ENCODE measurements at regions not wholly inside any gene's neighbourhood (a gene's known extent, or its start where the extent isn't known, plus 50 kb on each side); places are given as distances from the start of the nearest gene placed in this dataset.

DNA sequence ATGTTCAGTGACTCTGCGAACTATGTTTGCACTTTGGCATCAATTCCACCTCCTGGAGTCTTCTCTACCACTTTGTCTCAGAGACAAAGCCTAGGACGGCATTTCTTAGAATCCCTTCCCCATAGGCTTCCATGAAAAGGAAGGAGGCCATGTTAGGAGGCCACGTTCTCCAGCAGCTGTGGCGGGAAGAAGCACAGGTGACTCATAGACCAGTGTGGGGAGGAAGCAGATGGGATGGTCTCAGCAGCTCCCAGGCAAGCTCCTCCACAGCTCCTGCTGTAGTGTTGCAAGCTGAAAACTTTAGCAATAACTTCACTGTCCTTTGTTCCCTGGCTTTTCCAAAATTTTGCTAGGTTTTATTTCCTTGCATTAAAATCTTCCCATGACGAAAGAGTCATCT is 781.3 kb upstream of the ID2 start:
- H3K4me3 ChIP-seq (ENCODE audit: extremely low read depth, insufficient read depth, low read length, poor library complexity, severe bottlenecking) = no peak overlapping the region
- H3K27ac ChIP-seq (ENCODE audit: low read depth, low read length, severe bottlenecking) = no peak overlapping the region
- no peaks in the 10 kb centered on the region for H3K36me3 ChIP-seq (ENCODE audit: control insufficient read depth, insufficient read depth, low read length)
- 85 to 90% methylated on average over 2 of the region's 5 CpGs for WGBS, 2 experiments (ENCODE audit: insufficient coverage in 2 of 2)
- no peaks in the 10 kb centered on the region for H3K4me1 ChIP-seq (ENCODE audit: control insufficient read depth, insufficient read depth, low read length, poor library complexity, severe bottlenecking)
- no peaks in the 10 kb centered on the region for H3K9me3 ChIP-seq (ENCODE audit: control insufficient read depth, low read length)

DNA sequence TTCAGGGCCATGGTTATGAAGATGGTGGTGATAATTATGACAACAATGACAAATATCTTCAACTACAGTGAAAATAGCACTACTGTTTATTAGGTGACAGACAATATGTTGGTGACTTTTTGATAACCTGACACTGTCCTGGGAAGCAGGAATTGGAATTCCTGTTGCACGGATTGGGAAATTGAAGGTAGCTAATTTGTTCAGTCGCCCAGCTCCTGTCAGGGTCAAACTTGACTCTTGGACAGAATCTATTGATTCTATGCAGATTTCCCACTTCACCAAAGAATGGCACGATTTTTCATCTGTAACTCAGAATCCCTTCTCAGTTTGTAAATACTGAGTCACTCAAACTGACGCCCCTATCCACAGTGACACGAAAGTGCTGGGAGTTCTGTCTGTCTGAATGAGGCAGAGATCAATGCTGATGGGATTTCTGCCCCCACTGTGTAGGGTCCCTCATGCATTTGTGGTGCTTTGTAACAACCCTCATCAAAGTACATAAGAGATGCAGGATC is 779.5 kb upstream of the ID2 start:
- Histone ChIP-seq H3K9me3 (ENCODE audit: control insufficient read depth, low read length) (no peaks in the 10 kb centered on the region), H3K27ac (ENCODE audit: low read depth, low read length, severe bottlenecking) (no peak overlapping the region), H3K36me3 (ENCODE audit: control insufficient read depth, insufficient read depth, low read length) (no peaks in the 10 kb centered on the region), H3K4me3 (ENCODE audit: extremely low read depth, insufficient read depth, low read length, poor library complexity, severe bottlenecking) (no peak overlapping the region), H3K4me1 (ENCODE audit: control insufficient read depth, insufficient read depth, low read length, poor library complexity, severe bottlenecking) (no peaks in the 10 kb centered on the region)
- WGBS, 2 experiments (ENCODE audit: insufficient coverage in 2 of 2) = 79 to 82% methylated on average over 5 of the region's 5 CpGs

DNA sequence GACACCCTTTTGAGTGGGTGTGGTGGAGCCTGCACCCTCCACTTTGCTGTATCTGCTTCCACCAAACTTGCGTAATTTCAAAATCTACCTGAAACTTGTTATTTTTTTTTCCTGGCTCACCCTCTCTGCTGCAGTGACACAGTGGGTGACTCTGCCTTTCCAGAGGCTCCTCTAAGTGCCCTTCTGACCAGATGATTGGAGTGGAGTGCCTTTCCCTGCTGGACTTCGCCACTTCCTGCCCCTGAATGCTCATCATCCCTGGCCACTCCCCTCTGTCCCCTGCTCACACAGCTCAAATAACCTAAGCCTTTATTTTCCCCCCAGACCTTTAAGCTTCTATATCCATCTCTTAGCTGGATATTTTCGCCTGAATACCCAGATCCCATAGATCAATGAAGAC is 777.5 kb upstream of the ID2 start:
- no peaks in the 10 kb centered on the region for H3K36me3 ChIP-seq (ENCODE audit: control insufficient read depth, insufficient read depth, low read length)
- no peak overlapping the region for H3K4me3 ChIP-seq (ENCODE audit: extremely low read depth, insufficient read depth, low read length, poor library complexity, severe bottlenecking)
- no peak overlapping the region for H3K27ac ChIP-seq (ENCODE audit: low read depth, low read length, severe bottlenecking)
- no peaks in the 10 kb centered on the region for H3K9me3 ChIP-seq (ENCODE audit: control insufficient read depth, low read length)
- WGBS, 2 experiments (ENCODE audit: insufficient coverage in 2 of 2) = 93 to 95% methylated on average over 2 to 3 of the region's 3 CpGs
- H3K4me1 ChIP-seq (ENCODE audit: control insufficient read depth, insufficient read depth, low read length, poor library complexity, severe bottlenecking) = no peaks in the 10 kb centered on the region

DNA sequence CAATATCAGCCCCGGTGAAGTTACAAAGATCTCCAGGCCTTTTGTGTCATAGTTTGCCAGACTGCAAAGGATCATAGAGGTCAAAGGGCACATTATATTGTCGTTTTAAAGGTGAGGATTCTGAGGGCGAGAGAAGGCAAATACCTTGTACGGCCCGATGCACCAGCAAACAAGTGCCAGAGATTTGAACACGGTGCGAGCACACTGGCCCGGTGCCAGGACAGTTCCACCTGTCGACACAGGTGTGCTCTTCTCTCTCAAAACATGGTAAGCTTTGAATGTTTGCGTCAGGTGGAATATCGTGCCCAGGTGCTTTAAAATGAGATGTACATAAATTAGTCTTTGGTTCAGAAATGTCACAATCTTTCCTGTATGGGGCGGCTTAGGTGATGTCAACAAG is 776.1 kb upstream of the ID2 start:
- 95% methylated on average over 12 of the region's 12 CpGs for WGBS, 2 experiments (ENCODE audit: insufficient coverage in 2 of 2)
- Histone ChIP-seq H3K9me3 (ENCODE audit: control insufficient read depth, low read length) (no peaks in the 10 kb centered on the region), H3K4me3 (ENCODE audit: extremely low read depth, insufficient read depth, low read length, poor library complexity, severe bottlenecking) (no peak overlapping the region), H3K27ac (ENCODE audit: low read depth, low read length, severe bottlenecking) (no peak overlapping the region), H3K36me3 (ENCODE audit: control insufficient read depth, insufficient read depth, low read length) (no peaks in the 10 kb centered on the region), H3K4me1 (ENCODE audit: control insufficient read depth, insufficient read depth, low read length, poor library complexity, severe bottlenecking) (no peaks in the 10 kb centered on the region)

DNA sequence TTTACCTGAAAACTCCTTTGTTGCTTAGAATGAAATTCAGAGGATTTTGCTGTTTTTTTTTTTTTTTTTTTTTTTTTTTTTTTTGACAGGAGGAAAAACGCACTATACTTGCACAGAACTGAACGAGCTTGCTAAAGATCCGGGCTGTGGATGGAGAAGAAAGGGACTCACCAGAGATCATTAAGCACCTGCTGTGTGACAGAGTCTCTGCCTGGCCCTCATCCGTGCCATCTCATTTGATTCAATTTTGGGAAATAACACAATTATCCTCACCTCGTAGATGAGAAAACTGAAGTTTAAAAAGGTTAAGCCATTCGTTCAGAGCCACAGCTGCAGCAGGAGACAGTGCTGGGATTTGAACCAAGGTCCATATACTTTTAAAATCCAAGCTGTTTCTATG is 775.4 kb upstream of the ID2 start:
- 69 to 77% methylated on average over 3 to 5 of the region's 6 CpGs for WGBS, 2 experiments (ENCODE audit: insufficient coverage in 2 of 2)

DNA sequence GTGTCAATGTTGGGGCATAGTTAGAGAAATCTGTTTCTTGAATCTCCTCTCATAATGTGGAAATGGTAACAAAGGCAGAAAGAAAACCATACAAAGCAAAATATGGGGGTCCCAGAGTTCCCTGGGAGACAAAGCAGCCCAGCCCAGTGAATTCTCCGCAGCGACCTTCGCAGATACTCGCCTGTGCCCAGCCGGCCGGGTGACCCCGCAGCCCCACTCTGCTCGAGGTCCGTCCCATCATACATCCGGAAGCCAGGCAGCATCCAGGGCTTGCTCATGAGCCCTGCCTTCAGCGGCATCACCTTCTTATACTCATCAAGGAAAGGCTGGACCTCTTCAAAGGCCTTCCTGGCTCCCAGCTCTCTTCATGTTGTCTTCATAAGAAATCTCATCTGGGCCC is 774.8 kb upstream of the ID2 start:
- Histone ChIP-seq H3K36me3 (ENCODE audit: control insufficient read depth, insufficient read depth, low read length) (no peaks in the 10 kb centered on the region), H3K4me3 (ENCODE audit: extremely low read depth, insufficient read depth, low read length, poor library complexity, severe bottlenecking) (no peak overlapping the region), H3K4me1 (ENCODE audit: control insufficient read depth, insufficient read depth, low read length, poor library complexity, severe bottlenecking) (no peaks in the 10 kb centered on the region), H3K27ac (ENCODE audit: low read depth, low read length, severe bottlenecking) (no peak overlapping the region), H3K9me3 (ENCODE audit: control insufficient read depth, low read length) (no peaks in the 10 kb centered on the region)
- 93 to 94% methylated on average over 11 of the region's 11 CpGs for WGBS, 2 experiments (ENCODE audit: insufficient coverage in 2 of 2)

More for the DNA sequence above, 775.4 kb upstream of the ID2 start:
- no peak overlapping the region for H3K4me3 ChIP-seq (ENCODE audit: extremely low read depth, insufficient read depth, low read length, poor library complexity, severe bottlenecking)
- H3K36me3 ChIP-seq (ENCODE audit: control insufficient read depth, insufficient read depth, low read length) = no peaks in the 10 kb centered on the region
- no peak overlapping the region for H3K27ac ChIP-seq (ENCODE audit: low read depth, low read length, severe bottlenecking)
- H3K4me1 ChIP-seq (ENCODE audit: control insufficient read depth, insufficient read depth, low read length, poor library complexity, severe bottlenecking) = no peaks in the 10 kb centered on the region
- H3K9me3 ChIP-seq (ENCODE audit: control insufficient read depth, low read length) = no peaks in the 10 kb centered on the region

DNA sequence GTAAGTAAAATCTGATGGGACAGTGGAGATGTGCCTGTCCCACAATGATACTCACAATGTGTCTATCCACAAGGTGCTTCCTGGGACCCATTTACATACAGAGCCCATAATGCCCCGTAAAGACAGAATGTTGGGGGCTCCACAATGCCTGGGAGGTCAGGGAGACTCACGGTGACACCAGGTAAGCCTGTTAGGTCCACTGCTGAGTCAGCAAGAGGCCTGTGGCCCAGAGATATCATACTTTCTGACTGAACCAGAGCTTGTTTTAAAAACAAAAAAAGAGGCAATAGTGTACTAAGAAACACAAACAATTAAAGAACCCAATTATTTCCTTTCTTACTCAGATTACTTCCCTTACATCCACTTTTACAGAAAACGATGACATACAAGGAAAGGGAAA is 771.1 kb upstream of the ID2 start:
- H3K27ac ChIP-seq (ENCODE audit: low read depth, low read length, severe bottlenecking) = no peak overlapping the region
- H3K4me3 ChIP-seq (ENCODE audit: extremely low read depth, insufficient read depth, low read length, poor library complexity, severe bottlenecking) = no peak overlapping the region
- WGBS, 2 experiments (ENCODE audit: insufficient coverage in 2 of 2) = 88% methylated on average over 2 to 3 of the region's 3 CpGs
- H3K9me3 ChIP-seq (ENCODE audit: control insufficient read depth, low read length) = no peaks in the 10 kb centered on the region
- H3K4me1 ChIP-seq (ENCODE audit: control insufficient read depth, insufficient read depth, low read length, poor library complexity, severe bottlenecking) = no peaks in the 10 kb centered on the region
- no peaks in the 10 kb centered on the region for H3K36me3 ChIP-seq (ENCODE audit: control insufficient read depth, insufficient read depth, low read length)

DNA sequence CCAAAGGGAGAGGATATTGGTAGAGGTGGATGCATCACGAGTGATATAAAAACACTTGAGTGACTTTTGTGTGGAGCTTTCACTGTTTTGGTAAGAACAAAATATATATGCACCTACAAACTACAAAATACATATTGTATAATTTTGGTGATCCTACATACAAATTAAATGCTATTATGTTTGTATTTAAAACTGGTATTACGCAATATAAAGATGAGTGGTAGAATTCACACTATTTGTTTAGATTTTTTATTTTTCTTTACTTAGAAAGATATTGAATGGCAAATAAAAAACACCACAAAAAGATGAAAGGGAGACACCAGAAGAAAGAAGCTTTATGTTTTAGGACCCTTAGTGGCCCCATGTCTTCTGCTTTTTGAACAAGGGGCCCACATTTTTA is 770.7 kb upstream of the ID2 start:
- no peak overlapping the region for H3K27ac ChIP-seq (ENCODE audit: low read depth, low read length, severe bottlenecking)
- no CpG with 5 or more reads among the region's 2 CpGs for WGBS, 2 experiments (ENCODE audit: insufficient coverage in 2 of 2)
- H3K4me1 ChIP-seq (ENCODE audit: control insufficient read depth, insufficient read depth, low read length, poor library complexity, severe bottlenecking) = no peaks in the 10 kb centered on the region
- no peaks in the 10 kb centered on the region for H3K36me3 ChIP-seq (ENCODE audit: control insufficient read depth, insufficient read depth, low read length)
- H3K4me3 ChIP-seq (ENCODE audit: extremely low read depth, insufficient read depth, low read length, poor library complexity, severe bottlenecking) = no peak overlapping the region
- no peaks in the 10 kb centered on the region for H3K9me3 ChIP-seq (ENCODE audit: control insufficient read depth, low read length)

DNA sequence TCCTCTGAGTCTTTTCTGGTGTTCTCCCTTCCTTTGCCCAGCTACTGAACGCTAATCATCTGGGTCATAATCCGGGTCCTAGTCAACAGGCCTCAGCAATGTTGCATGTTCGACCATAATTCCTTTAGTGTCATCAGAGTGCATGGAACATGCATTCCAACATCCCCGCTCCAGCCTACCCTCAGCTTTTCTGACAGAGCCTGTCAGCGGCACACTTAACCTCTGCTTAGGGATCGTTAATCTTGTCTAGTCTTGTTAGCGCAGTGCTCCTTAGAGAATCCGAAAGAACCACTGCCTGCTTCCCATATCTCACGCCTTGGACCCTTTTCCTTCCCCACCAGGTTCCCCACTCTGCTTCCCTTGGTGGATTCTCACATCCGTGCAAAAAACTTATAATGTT is 767.9 kb upstream of the ID2 start:
- no peak overlapping the region for H3K4me3 ChIP-seq (ENCODE audit: extremely low read depth, insufficient read depth, low read length, poor library complexity, severe bottlenecking)
- no peaks in the 10 kb centered on the region for H3K9me3 ChIP-seq (ENCODE audit: control insufficient read depth, low read length)
- no peak overlapping the region for H3K27ac ChIP-seq (ENCODE audit: low read depth, low read length, severe bottlenecking)
- H3K36me3 ChIP-seq (ENCODE audit: control insufficient read depth, insufficient read depth, low read length) = no peaks in the 10 kb centered on the region
- WGBS, 2 experiments (ENCODE audit: insufficient coverage in 2 of 2) = 85 to 86% methylated on average over 8 to 10 of the region's 10 CpGs
- H3K4me1 ChIP-seq (ENCODE audit: control insufficient read depth, insufficient read depth, low read length, poor library complexity, severe bottlenecking) = no peaks in the 10 kb centered on the region

DNA sequence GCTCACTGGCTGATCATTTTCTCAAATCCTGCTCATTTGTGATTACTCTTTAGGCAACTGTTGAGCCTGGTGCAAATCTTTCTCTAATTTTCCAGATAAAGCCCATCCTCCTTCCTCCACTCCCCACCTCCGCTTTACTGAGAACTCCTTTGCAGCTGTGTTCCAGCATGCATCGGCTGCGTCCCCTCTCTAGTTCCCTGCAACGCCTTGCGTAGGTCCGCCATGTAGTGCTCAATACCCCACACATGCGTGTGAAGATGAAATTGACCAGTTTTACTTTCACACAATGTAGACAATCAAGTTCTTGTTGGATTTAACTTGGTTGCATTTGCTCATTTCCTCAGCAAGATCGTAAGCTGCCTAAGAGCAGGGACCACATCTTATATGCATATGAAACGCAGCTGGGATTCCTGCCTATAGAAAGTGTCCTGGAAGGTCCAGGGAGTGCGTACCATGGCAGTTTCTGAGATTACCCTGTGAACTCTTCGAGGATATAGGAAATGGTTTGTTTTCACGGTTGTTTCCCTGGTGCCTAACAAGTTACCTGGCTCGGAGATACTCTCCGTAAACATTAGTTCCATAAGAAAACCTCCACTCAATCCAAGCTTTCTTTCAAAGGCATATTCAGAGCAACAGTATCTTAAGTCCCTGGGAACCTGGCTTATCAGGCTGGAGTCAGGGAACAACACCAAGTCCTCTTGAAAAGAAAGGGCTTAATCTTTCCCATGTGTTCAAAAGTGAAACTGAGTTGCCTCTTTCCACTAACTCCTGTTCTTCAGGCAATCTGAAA is 766.4 kb upstream of the ID2 start:
- Histone ChIP-seq H3K36me3 (ENCODE audit: control insufficient read depth, insufficient read depth, low read length) (no peaks in the 10 kb centered on the region), H3K9me3 (ENCODE audit: control insufficient read depth, low read length) (no peaks in the 10 kb centered on the region), H3K4me3 (ENCODE audit: extremely low read depth, insufficient read depth, low read length, poor library complexity, severe bottlenecking) (no peak overlapping the region), H3K4me1 (ENCODE audit: control insufficient read depth, insufficient read depth, low read length, poor library complexity, severe bottlenecking) (no peaks in the 10 kb centered on the region), H3K27ac (ENCODE audit: low read depth, low read length, severe bottlenecking) (no peak overlapping the region)
- 90 to 91% methylated on average over 13 to 14 of the region's 14 CpGs for WGBS, 2 experiments (ENCODE audit: insufficient coverage in 2 of 2)

DNA sequence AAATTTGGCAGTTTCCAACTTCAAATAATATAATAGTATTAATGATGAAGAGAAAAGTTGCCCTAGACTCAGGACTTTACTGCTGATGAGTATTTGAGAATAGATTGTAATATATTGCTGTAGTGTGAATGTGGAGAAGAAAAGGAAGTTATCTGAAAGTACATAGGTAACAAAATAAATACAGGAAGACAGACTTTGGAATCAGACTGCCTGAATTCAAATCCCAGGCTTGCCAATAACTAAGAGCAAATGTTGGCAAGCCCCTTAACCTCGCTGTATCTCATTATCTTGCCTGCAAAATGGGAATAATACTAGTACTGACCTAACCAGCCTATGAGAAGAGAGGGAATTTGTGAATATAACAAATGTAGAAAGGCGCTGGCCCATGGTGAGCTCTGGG is 765.2 kb upstream of the ID2 start:
- no peaks in the 10 kb centered on the region for H3K36me3 ChIP-seq (ENCODE audit: control insufficient read depth, insufficient read depth, low read length)
- WGBS, 2 experiments (ENCODE audit: insufficient coverage in 2 of 2) = 88 to 91% methylated on average over 1 to 2 of the region's 2 CpGs
- H3K4me1 ChIP-seq (ENCODE audit: control insufficient read depth, insufficient read depth, low read length, poor library complexity, severe bottlenecking) = no peaks in the 10 kb centered on the region
- H3K9me3 ChIP-seq (ENCODE audit: control insufficient read depth, low read length) = no peaks in the 10 kb centered on the region
- no peak overlapping the region for H3K27ac ChIP-seq (ENCODE audit: low read depth, low read length, severe bottlenecking)
- H3K4me3 ChIP-seq (ENCODE audit: extremely low read depth, insufficient read depth, low read length, poor library complexity, severe bottlenecking) = no peak overlapping the region

All from mesodermal cell (in vitro differentiated cells).